ENCODE measurements at regions not wholly inside any gene's neighbourhood (a gene's known extent, or its start where the extent isn't known, plus 50 kb on each side); places are given as distances from the start of the nearest gene placed in this dataset.
"Not testable (repeated sequence)": the region's sequence is repeated elsewhere in the genome, so short reads cannot be mapped to it uniquely, and the experiment has no call there.

DNA sequence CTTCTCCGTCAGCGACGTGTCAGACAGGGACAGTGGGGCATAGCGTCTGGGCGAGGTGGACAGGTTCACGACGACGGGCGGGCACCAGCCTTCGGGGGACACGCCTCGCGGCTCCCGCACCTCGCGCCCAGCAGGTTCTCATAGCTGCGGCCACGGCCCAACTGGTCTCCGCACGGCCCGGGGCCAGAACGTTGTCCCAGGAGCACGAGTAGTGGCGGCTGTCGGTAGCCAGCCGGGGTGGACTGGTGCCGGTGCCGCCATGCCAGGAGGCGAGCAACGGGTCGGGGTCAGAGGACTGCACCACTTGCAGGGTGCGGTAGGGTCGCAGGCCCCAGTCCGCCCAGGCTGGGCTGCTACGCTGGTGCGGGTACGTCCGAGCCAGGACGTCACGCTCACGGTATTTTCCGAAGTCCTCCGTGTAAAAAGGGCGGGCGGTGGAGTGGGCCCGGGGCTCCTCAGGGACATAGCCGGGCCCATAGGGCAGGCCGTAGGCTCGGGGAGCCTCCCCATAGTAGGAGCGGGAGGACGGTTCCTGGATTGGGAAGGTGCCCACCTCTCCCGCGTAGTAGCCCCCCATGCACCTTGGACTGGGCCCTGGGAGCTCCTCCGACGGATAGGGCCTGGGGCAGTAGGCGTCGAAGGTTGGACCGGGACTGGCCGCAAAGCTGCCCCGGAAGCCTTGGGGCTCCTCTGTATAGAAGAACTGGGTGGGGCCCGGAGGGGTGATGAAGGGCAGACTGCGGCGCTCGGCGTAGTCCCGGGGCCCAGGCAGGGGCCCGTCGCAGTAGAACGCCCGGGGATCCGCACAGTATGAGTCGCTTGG is 301.2 kb downstream of the CCDC74A start:
- not testable (repeated sequence) for DNase-seq

DNA sequence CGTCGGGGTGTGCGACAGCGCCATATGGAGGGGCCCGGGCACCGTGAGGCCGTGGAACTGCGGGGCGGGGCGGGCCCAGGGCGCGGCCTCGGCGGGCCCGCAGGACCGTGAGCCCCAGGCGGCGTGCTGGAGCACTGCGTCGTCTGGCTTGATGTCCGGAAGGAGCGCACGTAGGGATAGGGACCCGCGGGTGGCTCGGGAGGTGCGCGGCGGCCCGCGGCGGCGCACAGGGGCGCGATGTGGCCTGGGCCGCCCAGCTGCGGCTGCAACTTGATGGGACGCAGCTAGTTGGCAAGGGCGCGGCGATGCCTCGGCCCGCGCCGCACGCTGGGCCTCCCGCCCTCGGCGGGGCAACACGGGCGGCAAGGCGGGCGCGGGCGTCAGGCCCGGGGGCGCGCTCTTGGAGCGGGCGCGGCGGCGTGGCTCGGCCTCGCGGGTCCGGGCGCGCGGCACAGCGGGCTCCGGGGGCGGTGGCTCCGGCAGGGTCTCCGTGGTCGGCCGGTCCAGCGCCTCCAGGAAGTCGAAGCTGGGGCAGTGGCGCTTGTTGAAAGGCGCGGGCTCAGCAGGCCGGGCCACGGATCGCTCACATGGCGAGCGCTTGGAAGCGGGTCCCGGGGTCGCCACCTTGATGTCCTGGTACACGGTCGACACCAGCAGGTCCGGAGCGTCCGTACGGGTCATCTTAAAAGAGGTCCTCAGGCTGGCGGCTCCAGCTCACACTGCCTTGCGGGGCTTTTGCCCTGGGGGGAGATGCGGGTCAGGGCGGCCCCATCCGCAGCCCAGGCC is 302.0 kb downstream of the CCDC74A start:
- DNase-seq = not testable (repeated sequence)

DNA sequence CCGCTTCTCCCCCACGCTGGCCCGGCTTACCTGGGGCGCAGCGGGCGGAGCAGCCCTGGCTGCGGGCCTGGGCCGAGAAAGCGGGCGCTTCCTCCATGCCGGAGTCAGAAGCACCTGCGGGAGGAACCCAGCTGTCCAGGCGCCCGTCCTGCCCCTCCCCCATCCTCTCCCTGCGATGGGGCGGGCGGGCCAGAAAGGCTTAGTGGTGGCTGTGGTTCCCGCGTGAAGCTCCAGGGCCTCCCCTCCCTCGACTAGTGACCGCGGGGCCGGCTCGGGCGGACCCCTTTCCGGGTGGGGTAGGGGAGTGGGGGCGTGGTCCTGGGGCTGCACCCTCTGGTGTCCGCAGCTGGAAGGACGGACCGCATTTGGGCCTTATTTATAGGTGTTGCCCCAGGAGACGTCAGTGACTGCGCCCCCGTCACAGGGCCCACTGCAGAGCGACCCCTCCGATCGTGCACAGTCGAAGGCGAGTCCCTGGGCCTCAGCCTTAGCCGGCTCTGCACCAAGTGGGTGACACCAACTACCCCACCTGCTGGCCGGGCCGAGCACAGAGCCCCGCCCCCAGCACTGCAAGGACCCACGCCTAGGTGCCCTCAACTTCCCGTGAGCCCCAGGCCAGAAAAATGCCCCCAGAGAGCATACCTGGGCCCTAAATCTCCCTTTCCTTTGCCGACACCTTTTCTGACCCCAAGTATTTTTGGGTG is 302.7 kb downstream of the CCDC74A start:
- DNase-seq = not testable (repeated sequence)

DNA sequence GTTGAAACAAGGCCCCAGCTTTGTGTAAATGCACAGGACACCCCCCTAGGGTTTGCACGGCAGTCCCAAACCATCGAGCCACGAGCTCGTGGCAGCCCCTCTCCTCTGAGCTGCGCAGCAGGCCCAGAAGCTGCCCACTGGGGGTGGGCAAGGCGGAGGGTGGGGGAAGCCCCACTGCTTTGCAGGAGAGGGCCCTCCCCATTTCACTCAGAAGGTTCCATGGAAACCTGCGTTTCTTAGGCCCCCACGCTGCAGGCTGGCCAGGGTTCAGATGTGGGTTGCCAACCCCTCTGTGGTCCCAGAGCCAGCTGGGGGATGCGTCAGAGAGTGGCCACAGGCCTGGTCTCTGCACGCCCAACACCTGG is 303.2 kb downstream of the CCDC74A start:
- not testable (repeated sequence) for DNase-seq

DNA sequence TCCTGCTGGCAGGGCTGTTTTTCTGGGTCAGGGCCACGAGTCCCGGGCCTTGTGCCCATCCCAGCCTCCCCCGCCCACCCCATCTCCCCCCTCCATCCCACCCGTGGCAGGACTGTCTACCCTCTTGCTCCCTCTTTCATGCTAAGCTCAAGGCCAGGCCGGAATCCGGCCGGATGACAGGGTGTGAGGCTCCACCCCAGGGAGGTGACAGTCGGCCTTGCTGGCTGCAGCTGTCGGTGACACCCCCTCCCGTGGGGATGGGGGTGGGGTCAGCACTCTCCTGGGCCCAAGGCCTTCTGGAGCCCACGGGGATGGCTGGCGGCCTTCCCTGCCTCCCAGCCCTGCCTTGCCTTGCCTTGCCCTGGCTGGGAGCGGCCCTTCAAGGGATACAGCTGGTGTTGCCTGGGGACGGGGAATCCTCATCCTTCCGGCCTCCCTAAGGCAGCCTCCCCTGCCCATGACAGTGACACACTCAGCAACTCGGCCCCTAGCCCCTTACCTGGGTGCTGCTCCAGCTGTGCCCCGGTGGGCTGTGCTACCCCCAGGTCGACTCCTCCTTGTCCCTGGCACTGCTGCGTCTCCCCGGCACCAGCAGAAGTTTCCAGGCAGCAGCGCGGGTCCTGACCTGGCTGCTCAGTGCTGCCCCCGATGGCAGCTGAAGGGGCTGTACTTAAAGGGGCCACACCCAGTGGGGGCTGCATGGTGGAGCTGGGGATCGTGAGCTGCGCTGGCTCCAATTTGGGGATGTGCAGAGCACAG is 303.9 kb downstream of the CCDC74A start:
- DNase-seq = not testable (repeated sequence)

DNA sequence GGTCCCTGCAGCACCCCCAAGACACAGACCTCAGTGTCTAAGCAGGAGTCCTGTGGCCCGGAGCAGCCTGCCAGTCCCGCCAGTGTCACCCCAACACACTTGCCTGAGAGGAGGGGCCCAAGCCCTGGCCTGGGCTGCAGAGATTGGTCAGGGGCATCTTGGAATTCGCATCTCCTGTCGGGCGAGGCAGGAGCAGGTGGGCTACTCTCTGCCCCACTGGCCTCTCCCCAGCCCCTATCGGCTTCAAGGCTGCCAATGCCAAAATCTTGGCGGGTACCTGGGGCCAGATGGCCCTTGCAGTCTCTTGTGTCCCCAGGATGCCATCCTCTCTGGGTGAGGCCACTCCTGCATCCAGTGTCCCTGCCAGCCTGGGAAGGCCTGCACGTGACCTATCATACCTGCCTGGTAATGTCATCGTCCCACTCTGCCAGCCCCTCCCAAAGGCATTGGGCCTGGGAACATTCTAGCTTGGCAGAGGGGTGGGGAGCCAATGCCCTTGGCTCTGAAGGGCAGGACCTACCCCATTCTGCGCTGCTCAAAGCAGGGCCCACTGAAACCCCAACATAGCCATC is 304.6 kb downstream of the CCDC74A start:
- not testable (repeated sequence) for DNase-seq

DNA sequence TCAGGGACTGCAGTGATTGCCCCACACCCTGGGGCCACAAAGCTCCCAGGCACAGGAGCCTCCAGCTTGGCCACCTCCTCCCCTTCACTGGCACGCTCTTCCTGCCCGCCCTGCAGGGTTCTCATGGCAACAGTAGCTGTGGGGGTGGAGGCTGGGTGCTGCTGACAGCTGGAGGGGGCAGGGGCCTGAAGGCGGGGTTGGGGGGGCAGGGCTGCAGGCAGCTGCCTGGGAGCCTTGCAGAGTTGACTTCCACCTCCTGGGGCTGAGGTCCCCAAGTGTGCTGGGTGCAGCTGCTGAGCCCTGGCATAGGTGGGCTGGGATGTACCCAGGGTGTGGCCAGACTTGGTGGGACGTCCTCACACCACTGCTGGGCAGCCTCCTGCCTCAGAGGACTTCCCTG is 305.2 kb downstream of the CCDC74A start:
- DNase-seq = not testable (repeated sequence)

DNA sequence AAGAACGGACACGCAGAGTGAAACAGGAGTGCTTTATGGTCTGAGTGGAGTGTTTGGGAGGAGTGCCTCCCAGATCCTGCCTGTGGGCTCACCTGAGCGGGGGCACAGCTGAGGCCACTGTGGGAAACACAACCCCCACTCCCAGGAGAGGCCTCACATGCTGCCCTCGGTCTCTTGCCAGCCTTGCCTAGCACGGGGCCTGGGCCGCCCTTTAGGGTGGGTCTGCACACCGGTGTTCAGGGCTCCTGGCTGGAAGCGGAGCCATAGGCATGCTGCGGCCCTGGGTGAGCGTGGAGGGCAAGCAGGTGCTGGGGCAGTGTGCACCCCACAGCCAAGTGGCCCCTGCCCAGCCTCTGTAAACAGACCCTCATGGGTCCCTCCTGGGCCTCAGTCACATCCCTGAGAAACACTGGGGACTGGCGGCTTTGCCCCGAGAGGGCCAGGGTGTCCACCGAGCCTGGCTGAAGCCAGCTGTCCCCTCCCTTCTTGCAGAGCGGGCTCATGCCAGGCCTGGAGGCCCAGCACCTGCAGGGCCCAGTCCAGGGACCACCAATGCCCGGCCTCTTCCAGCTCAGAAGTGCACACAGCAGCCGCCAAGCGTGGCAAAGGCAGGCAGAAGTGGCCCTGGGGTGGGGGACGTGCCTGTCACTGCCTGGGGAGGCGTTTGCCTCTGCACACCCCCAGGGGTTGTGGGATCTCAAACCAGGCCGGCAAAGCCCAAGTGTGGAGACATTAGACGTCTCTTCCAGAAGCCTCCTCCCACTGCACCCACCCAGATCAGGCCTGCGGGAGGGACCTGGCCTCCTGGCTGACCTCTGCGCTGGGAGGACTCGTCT is 305.9 kb downstream of the CCDC74A start:
- DNase-seq = not testable (repeated sequence)

DNA sequence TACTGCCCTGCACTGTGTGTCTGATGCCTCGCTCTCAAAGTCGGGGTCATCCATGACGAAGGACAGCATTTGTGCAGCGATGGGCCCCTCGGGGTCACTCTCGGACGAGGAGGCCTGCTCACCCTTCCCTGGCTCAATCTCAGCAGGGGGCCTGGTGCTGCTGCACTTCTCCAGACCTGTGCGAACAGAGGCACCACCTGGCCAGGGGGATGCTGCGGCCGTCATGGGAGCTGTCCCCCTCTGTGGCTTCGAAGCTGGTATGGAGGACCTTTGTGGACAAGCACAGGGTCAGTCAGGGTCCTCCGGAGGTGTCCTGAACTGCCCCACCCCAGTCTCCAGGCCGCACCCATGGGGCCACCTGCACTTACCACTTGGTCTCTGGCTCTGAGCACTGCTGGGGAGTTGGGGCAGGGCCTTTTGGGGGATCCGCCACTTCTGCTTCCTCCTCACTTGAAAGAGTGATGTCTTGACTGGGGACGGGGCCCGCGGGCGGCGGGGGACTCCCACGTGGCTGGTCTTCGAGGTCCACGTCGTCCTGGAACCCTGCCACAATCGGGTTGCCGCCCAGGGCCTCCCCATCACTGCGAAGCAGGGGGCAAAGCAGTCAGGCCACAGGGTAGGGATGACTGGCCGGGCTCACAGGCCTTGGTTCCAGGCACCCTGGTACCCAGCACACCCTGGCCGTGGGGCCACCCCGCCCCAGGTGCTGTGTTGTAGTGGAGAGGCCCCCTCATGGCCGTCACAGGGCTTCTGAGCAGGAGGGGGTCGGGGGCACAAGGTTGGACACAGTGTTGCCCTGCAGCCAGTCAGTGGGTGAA is 306.7 kb downstream of the CCDC74A start:
- not testable (repeated sequence) for DNase-seq

DNA sequence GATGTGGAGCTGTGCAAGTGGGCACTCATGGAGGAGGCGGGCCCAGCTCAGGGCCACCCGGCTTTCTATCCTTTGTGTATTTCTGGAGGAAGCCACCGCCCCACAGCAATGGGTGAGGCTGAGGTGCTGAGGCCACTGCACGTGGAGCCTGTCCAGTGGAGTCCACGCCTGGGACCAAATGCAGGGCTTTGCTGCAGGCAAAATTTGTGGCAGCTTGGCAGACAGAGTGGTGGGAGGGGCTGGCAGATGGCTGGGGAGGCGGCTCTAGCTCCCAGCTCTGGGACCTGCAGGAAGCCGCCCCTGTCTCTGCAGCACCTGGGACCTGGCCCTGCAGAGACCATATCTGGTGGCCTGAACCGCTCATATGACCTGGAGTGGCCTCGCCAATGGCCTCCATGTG is 307.3 kb downstream of the CCDC74A start:
- DNase-seq = not testable (repeated sequence)

DNA sequence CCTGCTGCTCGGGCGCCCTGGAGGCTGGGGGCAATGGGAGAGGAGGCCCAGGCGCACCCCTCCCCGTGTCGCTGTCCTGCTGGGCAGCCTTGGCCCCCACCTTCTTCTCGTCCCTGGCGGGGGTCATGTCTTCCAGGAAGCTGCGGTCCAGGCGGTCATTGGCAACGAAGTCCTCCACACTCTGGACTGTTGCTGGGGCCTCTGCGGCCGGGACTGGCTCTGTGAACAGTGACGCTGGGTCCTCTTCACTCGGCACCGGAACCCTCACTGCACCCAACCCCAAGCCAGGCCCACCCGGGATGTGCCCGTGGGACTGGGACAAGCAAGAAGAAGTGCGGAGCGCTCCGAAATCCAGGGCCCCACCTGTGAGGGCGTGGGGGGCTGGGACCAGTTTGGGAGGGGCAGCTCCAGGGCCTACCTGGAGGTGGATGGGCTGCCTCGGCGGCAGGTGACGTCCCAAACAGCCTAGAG is 308.0 kb downstream of the CCDC74A start:
- DNase-seq = no peak

DNA sequence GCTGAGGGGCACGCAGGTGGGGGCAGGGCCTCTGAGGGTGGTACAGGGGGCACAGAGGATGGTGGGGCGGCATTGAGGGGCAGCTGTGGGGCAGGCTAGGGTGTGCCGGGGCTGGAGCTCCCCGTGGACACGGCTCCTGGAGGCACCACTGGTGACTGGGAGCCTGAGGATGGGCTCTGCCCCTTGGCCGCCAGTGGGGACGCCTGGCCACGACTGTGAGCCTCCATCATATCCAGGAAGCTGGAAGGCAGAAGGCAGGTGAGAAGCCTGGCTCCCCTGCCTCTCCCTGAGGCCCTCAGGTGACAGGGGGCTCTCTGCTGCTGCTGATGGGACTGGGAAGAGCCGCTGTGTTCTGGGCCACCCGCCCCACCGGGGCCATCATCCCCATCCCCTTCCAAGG is 308.4 kb downstream of the CCDC74A start:
- not testable (repeated sequence) for DNase-seq

DNA sequence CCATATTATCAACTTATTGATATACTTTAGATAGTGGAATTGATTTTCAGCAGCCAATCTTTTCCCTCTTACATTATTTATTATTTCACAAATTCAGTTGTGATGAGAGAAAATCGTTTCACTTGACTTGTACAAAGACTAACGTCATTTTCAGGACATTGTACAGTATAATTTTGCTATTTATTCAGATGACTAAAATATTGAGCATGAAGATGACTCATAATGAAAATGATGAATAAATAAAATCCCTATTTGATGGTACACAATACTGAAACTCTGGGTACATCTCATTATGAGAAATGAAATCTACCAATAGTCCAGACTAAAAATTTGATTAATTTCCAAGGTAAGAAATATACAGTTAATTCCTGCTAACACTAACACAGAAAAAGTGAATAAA is 316.4 kb downstream of the CCDC74A start:
- DNase-seq = not testable (repeated sequence)

DNA sequence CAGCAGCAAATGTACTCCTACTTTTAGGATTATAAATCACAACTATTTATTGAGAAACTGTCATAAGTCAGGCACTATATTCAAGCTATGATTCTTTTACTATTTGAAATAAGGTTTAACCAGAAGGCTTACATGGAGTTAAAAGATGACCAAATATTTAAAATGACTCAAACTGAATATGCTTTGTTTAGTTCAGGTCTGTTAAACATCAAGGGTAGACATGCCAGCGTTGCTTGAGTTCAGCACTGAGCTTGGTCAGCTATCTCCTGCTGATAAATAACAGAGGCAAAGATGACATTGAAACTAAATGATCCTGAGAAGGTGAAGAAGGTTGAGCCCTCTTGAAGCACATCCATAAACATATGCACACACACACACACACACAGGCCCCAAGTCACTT is 305.6 kb downstream of the ANKRD30BL start:
- not testable (repeated sequence) for DNase-seq

DNA sequence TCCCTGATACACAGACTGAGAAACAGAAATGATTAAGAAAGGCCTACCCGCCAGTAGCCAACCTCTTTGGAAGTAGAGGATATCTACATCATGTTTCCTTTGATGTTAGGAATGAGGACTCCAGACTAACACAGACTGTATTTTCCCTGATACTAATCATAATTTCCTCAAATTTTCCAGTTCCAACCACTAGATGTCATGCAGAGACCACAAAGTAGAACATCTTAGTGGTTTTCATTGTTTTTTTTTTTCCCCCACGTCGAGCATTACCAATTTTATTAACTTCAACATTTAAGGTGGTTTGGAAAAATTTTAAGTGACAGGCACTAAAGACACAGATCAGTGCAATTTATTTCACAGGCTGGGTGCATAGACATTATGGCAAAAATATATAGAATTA is 303.6 kb downstream of the ANKRD30BL start:
- not testable (repeated sequence) for DNase-seq

All from CD4-positive, alpha-beta T cell treated with Interleukin-17A for 1 hour (primary cell).